ENCODE measurements at regions not wholly inside any gene's neighbourhood (a gene's known extent, or its start where the extent isn't known, plus 50 kb on each side); places are given as distances from the start of the nearest gene placed in this dataset.

DNA sequence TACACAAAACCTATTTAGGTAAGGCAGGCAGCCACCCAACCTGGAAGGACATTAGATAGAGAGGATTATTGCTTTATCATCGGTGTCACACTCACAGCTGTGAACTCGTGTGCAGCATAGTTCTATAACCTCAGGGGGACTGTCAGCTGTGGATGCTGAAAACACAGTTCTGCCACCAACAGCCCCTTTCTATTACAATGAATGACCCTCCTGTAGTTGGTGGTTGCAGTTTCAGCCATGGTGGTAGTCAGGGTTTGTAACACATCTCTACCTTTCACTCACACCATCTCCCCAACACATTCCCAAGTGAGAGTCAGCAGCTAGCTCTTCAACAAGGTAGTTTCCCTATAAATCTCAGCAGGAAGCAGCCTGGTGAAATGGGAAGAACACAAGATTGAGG, 136.8 kb downstream of the ZC3H11B start:
- FAIRE-seq (no peak), ATAC-seq (no peak), DNase-seq (ENCODE audit: low read depth in 1 of 2, low spot score in 1 of 2) (no peak)
- ChIA-PET POLR2A (no interaction called here), CTCF (no interaction called here)
- Histone ChIP-seq H3K4me2 (no peak overlapping the region), H3K4me3 (no peak overlapping the region), H3K9me3 (no peaks in the 10 kb centered on the region), H3K4me1 (no peaks in the 10 kb centered on the region), H3K27ac (no peak overlapping the region)
- WGBS (ENCODE audit: missing lambda C conversion rate) = 33% methylated on average over 2 of the region's 2 CpGs
- TF ChIP-seq, protein P1, sequence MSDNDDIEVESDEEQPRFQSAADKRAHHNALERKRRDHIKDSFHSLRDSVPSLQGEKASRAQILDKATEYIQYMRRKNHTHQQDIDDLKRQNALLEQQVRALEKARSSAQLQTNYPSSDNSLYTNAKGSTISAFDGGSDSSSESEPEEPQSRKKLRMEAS (IDR thresholded peaks at IDR 0.05) = no peak
- TF ChIP-seq SMC3 (IDR thresholded peaks at IDR 0.05) (no peak), JUNB (IDR thresholded peaks at IDR 0.05) (no peak), HMGXB4 (CRISPR knock-in tag; IDR thresholded peaks at IDR 0.05; ENCODE audit: borderline replicate concordance) (no peak), RNF2 (IDR thresholded peaks at IDR 0.05; ENCODE audit: borderline replicate concordance, low read depth) (no peak), E2F6 (IDR thresholded peaks at IDR 0.05; ENCODE audit: borderline replicate concordance, low read depth) (no peak), CEBPB (IDR thresholded peaks at IDR 0.05) (no peak), FOSB (CRISPR knock-in tag; IDR thresholded peaks at IDR 0.05) (no peak)
- TF ChIP-seq, protein P2, sequence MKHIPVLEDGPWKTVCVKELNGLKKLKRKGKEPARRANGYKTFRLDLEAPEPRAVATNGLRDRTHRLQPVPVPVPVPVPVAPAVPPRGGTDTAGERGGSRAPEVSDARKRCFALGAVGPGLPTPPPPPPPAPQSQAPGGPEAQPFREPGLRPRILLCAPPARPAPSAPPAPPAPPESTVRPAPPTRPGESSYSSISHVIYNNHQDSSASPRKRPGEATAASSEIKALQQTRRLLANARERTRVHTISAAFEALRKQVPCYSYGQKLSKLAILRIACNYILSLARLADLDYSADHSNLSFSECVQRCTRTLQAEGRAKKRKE (CRISPR knock-in tag; IDR thresholded peaks at IDR 0.05; ENCODE audit: low read depth) = no peak

DNA sequence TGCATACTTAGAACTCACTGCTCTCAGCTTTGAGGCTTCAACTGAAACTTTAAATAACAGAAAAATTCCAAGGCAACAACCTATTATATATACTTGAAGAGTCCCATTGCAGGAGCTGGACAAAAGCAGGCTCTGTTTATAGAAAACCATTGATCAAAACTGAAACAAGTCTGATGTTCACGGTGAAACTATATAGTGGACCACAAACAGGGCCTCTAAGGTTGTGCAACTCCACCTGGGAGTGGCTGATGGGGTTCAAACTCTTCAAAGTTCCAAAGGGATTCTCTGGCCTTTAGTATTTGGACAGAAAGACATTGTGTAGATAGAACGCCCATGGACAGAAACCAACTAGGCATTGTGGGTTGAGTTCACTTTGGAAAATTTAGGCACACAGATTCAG, 140.3 kb downstream of the ZC3H11B start:
- DNase-seq (ENCODE audit: low read depth in 1 of 2, low spot score in 1 of 2) (no peak), FAIRE-seq (no peak), ATAC-seq (no peak)
- Histone ChIP-seq H3K4me1 (no peaks in the 10 kb centered on the region), H3K4me2 (no peak overlapping the region), H3K4me3 (no peak overlapping the region), H3K9me3 (no peaks in the 10 kb centered on the region), H3K27ac (no peak overlapping the region)
- CTCF ChIA-PET = no interaction called here
- WGBS (ENCODE audit: missing lambda C conversion rate) = 46% methylated on average over 2 of the region's 2 CpGs
- no peak for TF ChIP-seq POLR2AphosphoS2 (conservative IDR thresholded peaks at IDR 0.05; ENCODE audit: low read length)
- TF ChIP-seq HDAC2 (IDR thresholded peaks at IDR 0.05) = no peak
- POLR2A ChIA-PET = no interaction called here

GRCh38 chr1:219467524-219467923, 145.4 kb downstream of the ZC3H11B start:
- ATAC-seq (no peak), FAIRE-seq (no peak), DNase-seq (ENCODE audit: low read depth in 1 of 2, low spot score in 1 of 2) (no peak)
- ChIA-PET CTCF (no interaction called here), POLR2A (no interaction called here)
- no peak overlapping the region for H3K27ac ChIP-seq
- H3K9me3 ChIP-seq = no peaks in the 10 kb centered on the region
- no peaks in the 10 kb centered on the region for H3K4me1 ChIP-seq
- H3K4me3 ChIP-seq = no peak overlapping the region
- WGBS (ENCODE audit: missing lambda C conversion rate) = 26% methylated on average over 2 of the region's 2 CpGs
- H3K4me2 ChIP-seq = no peak overlapping the region
- TF ChIP-seq TP53 (CRISPR knock-in tag; IDR thresholded peaks at IDR 0.05) (no peak), NR3C1 (IDR thresholded peaks at IDR 0.05) (no peak), HDAC2 (IDR thresholded peaks at IDR 0.05) (no peak), RFX5 (IDR thresholded peaks at IDR 0.05) (no peak), ZNF302 (CRISPR knock-in tag; IDR thresholded peaks at IDR 0.05) (no peak)

GRCh38 chr1:219466766-219467165, 146.1 kb downstream of the ZC3H11B start:
- ATAC-seq (no peak), DNase-seq (ENCODE audit: low read depth in 1 of 2, low spot score in 1 of 2) (no peak), FAIRE-seq (no peak)
- TF ChIP-seq HEYL (CRISPR knock-in tag; IDR thresholded peaks at IDR 0.05) = no peak
- Histone ChIP-seq H3K4me2 (no peak overlapping the region), H3K9me3 (no peaks in the 10 kb centered on the region), H3K4me1 (no peaks in the 10 kb centered on the region), H3K27ac (no peak overlapping the region), H3K4me3 (no peak overlapping the region)
- CTCF ChIA-PET = no interaction called here
- POLR2A ChIA-PET = no interaction called here

All from A549 (cell line).